ENCODE measurements at regions not wholly inside any gene's neighbourhood (a gene's known extent, or its start where the extent isn't known, plus 50 kb on each side); places are given as distances from the start of the nearest gene placed in this dataset.

- H3K9me3 Mint-ChIP-seq: no peaks in the 10 kb centered on the region
- peaks cover 60% of the 10 kb centered on the region for H3K27me3 Mint-ChIP-seq
- no peak overlapping the region for H3K4me3 Mint-ChIP-seq
- H3K27ac Mint-ChIP-seq (ENCODE audit: low read depth): no peak overlapping the region
- no peaks in the 10 kb centered on the region for H3K36me3 Mint-ChIP-seq (ENCODE audit: insufficient read depth)
- ATAC-seq (replicated peaks; ENCODE audit: extremely low read depth, poor library complexity, severe bottlenecking): no peak
- no peaks in the 10 kb centered on the region for H3K4me1 Mint-ChIP-seq
- no peak for DNase-seq (ENCODE audit: low spot score in 2 of 2)
Measured at GRCh38 chr2:120438301-120439066, 92.5 kb downstream of the INHBB start.

GRCh38 chr2:120439067-120439368, 93.1 kb downstream of the INHBB start:
- ATAC-seq (replicated peaks; ENCODE audit: extremely low read depth, poor library complexity, severe bottlenecking): no peak
- no peaks in the 10 kb centered on the region for H3K36me3 Mint-ChIP-seq (ENCODE audit: insufficient read depth)

GRCh38 chr2:120439637-120440384, 93.9 kb downstream of the INHBB start:
- Mint-ChIP-seq H3K27me3 (peaks cover 73% of the 10 kb centered on the region), H3K27ac (ENCODE audit: low read depth) (no peak overlapping the region), H3K9me3 (no peaks in the 10 kb centered on the region), H3K4me1 (no peaks in the 10 kb centered on the region), H3K36me3 (ENCODE audit: insufficient read depth) (no peaks in the 10 kb centered on the region), H3K4me3 (no peak overlapping the region)
- ATAC-seq (replicated peaks; ENCODE audit: extremely low read depth, poor library complexity, severe bottlenecking): no peak
- no peak for DNase-seq (ENCODE audit: low spot score in 2 of 2)

More at GRCh38 chr2:120439067-120439368, 93.1 kb downstream of the INHBB start:
- Mint-ChIP-seq H3K27ac (ENCODE audit: low read depth) (no peak overlapping the region), H3K9me3 (no peaks in the 10 kb centered on the region), H3K27me3 (peaks cover 65% of the 10 kb centered on the region), H3K4me3 (no peak overlapping the region), H3K4me1 (no peaks in the 10 kb centered on the region)
- no peak for DNase-seq (ENCODE audit: low spot score in 2 of 2)

GRCh38 chr2:120440521-120441350, 94.8 kb downstream of the INHBB start:
- ATAC-seq (replicated peaks; ENCODE audit: extremely low read depth, poor library complexity, severe bottlenecking) (no peak), DNase-seq (ENCODE audit: low spot score in 2 of 2) (no peak)
- H3K27me3 Mint-ChIP-seq: peaks cover 81% of the 10 kb centered on the region
- H3K9me3 Mint-ChIP-seq: no peaks in the 10 kb centered on the region
- H3K36me3 Mint-ChIP-seq (ENCODE audit: insufficient read depth): no peaks in the 10 kb centered on the region
- no peak overlapping the region for H3K4me3 Mint-ChIP-seq
- no peaks in the 10 kb centered on the region for H3K4me1 Mint-ChIP-seq
- no peak overlapping the region for H3K27ac Mint-ChIP-seq (ENCODE audit: low read depth)

GRCh38 chr2:120441351-120441700, 95.4 kb downstream of the INHBB start:
- no peaks in the 10 kb centered on the region for H3K4me1 Mint-ChIP-seq
- no peak overlapping the region for H3K4me3 Mint-ChIP-seq
- no peaks in the 10 kb centered on the region for H3K36me3 Mint-ChIP-seq (ENCODE audit: insufficient read depth)
- no peak for DNase-seq (ENCODE audit: low spot score in 2 of 2)
- H3K9me3 Mint-ChIP-seq: no peaks in the 10 kb centered on the region
- peaks cover 85% of the 10 kb centered on the region for H3K27me3 Mint-ChIP-seq
- H3K27ac Mint-ChIP-seq (ENCODE audit: low read depth): no peak overlapping the region
- no peak for ATAC-seq (replicated peaks; ENCODE audit: extremely low read depth, poor library complexity, severe bottlenecking)

GRCh38 chr2:120441744-120442471, 96.0 kb downstream of the INHBB start:
- Mint-ChIP-seq H3K4me3 (no peak overlapping the region), H3K4me1 (no peaks in the 10 kb centered on the region), H3K27me3 (peaks cover 85% of the 10 kb centered on the region), H3K36me3 (ENCODE audit: insufficient read depth) (no peaks in the 10 kb centered on the region), H3K9me3 (no peaks in the 10 kb centered on the region), H3K27ac (ENCODE audit: low read depth) (no peak overlapping the region)
- ATAC-seq (replicated peaks; ENCODE audit: extremely low read depth, poor library complexity, severe bottlenecking) (no peak), DNase-seq (ENCODE audit: low spot score in 2 of 2) (no peak)

GRCh38 chr2:120442541-120442922, 96.6 kb downstream of the INHBB start:
- no peak for DNase-seq (ENCODE audit: low spot score in 2 of 2)
- H3K36me3 Mint-ChIP-seq (ENCODE audit: insufficient read depth): no peaks in the 10 kb centered on the region
- H3K9me3 Mint-ChIP-seq: no peaks in the 10 kb centered on the region
- H3K4me3 Mint-ChIP-seq: no peak overlapping the region
- ATAC-seq (replicated peaks; ENCODE audit: extremely low read depth, poor library complexity, severe bottlenecking): no peak
- peaks cover 85% of the 10 kb centered on the region for H3K27me3 Mint-ChIP-seq
- no peaks in the 10 kb centered on the region for H3K4me1 Mint-ChIP-seq
- H3K27ac Mint-ChIP-seq (ENCODE audit: low read depth): no peak overlapping the region

- DNase-seq (ENCODE audit: low spot score in 2 of 2) (no peak), ATAC-seq (replicated peaks; ENCODE audit: extremely low read depth, poor library complexity, severe bottlenecking) (no peak)
- Mint-ChIP-seq H3K27me3 (peaks cover 89% of the 10 kb centered on the region), H3K4me1 (no peaks in the 10 kb centered on the region), H3K36me3 (ENCODE audit: insufficient read depth) (no peaks in the 10 kb centered on the region), H3K9me3 (no peaks in the 10 kb centered on the region), H3K4me3 (peak overlapping the region; percentile 3), H3K27ac (ENCODE audit: low read depth) (no peak overlapping the region)
Measured at GRCh38 chr2:120442923-120443571, 97.1 kb downstream of the INHBB start.

- Mint-ChIP-seq H3K36me3 (ENCODE audit: insufficient read depth) (no peaks in the 10 kb centered on the region), H3K4me1 (no peaks in the 10 kb centered on the region), H3K4me3 (no peak overlapping the region), H3K27ac (ENCODE audit: low read depth) (no peak overlapping the region), H3K27me3 (peaks cover 85% of the 10 kb centered on the region), H3K9me3 (no peaks in the 10 kb centered on the region)
- ATAC-seq (replicated peaks; ENCODE audit: extremely low read depth, poor library complexity, severe bottlenecking): no peak
- DNase-seq (ENCODE audit: low spot score in 2 of 2): no peak
Measured at GRCh38 chr2:120443946-120444345, 98.0 kb downstream of the INHBB start.

- ATAC-seq (replicated peaks; ENCODE audit: extremely low read depth, poor library complexity, severe bottlenecking): no peak
- H3K4me3 Mint-ChIP-seq: no peak overlapping the region
- no peak for DNase-seq (ENCODE audit: low spot score in 2 of 2)
- no peaks in the 10 kb centered on the region for H3K36me3 Mint-ChIP-seq (ENCODE audit: insufficient read depth)
- H3K27me3 Mint-ChIP-seq: peaks cover 83% of the 10 kb centered on the region
- H3K9me3 Mint-ChIP-seq: no peaks in the 10 kb centered on the region
- H3K27ac Mint-ChIP-seq (ENCODE audit: low read depth): no peak overlapping the region
- no peaks in the 10 kb centered on the region for H3K4me1 Mint-ChIP-seq
Measured at GRCh38 chr2:120444691-120445240, 98.8 kb downstream of the INHBB start.

GRCh38 chr2:120445449-120446143, 99.7 kb downstream of the INHBB start:
- Mint-ChIP-seq H3K27me3 (peaks cover 81% of the 10 kb centered on the region), H3K36me3 (ENCODE audit: insufficient read depth) (no peaks in the 10 kb centered on the region), H3K4me3 (no peak overlapping the region), H3K4me1 (no peaks in the 10 kb centered on the region), H3K9me3 (no peaks in the 10 kb centered on the region), H3K27ac (ENCODE audit: low read depth) (no peak overlapping the region)
- DNase-seq (ENCODE audit: low spot score in 2 of 2) (no peak), ATAC-seq (replicated peaks; ENCODE audit: extremely low read depth, poor library complexity, severe bottlenecking) (no peak)
